ENCODE measurements at regions not wholly inside any gene's neighbourhood (a gene's known extent, or its start where the extent isn't known, plus 50 kb on each side); places are given as distances from the start of the nearest gene placed in this dataset.

- DNase-seq (ENCODE audit: low spot score in 2 of 2), result no peak
- H3K4me1 ChIP-seq, result no peaks in the 10 kb centered on the region
- WGBS, 2 donors, result 82 to 88% methylated on average over 5 of the region's 5 CpGs
- H3K4me3 ChIP-seq, result no peak overlapping the region
- no peaks in the 10 kb centered on the region for H3K27me3 ChIP-seq
- TF ChIP-seq POLR2A (IDR thresholded peaks at IDR 0.05) (no peak), EP300 (IDR thresholded peaks at IDR 0.05) (no peak), CTCF (IDR thresholded peaks at IDR 0.05) (no peak)
- H3K36me3 ChIP-seq, result no peaks in the 10 kb centered on the region
- H3K9me3 ChIP-seq, result no peaks in the 10 kb centered on the region
- no peak overlapping the region for H3K27ac ChIP-seq
Observed at GRCh38 chr20:6360766-6361165, 237.9 kb upstream of the FERMT1 start.

- H3K4me1 ChIP-seq, result no peaks in the 10 kb centered on the region
- TF ChIP-seq POLR2A (IDR thresholded peaks at IDR 0.05) (no peak), EP300 (IDR thresholded peaks at IDR 0.05) (no peak), CTCF (IDR thresholded peaks at IDR 0.05) (no peak)
- H3K4me3 ChIP-seq, result no peak overlapping the region
- H3K36me3 ChIP-seq, result no peaks in the 10 kb centered on the region
- H3K9me3 ChIP-seq, result no peaks in the 10 kb centered on the region
- H3K27me3 ChIP-seq, result no peaks in the 10 kb centered on the region
- WGBS, 2 donors, result 79 to 85% methylated on average over 7 of the region's 7 CpGs
- no peak overlapping the region for H3K27ac ChIP-seq
- DNase-seq (ENCODE audit: low spot score in 2 of 2), result no peak
Observed at GRCh38 chr20:6355754-6356451, 233.1 kb upstream of the FERMT1 start.

- Histone ChIP-seq H3K4me1 (no peaks in the 10 kb centered on the region), H3K36me3 (no peaks in the 10 kb centered on the region), H3K27ac (no peak overlapping the region), H3K4me3 (no peak overlapping the region), H3K9me3 (no peaks in the 10 kb centered on the region), H3K27me3 (no peaks in the 10 kb centered on the region)
- TF ChIP-seq CTCF (IDR thresholded peaks at IDR 0.05) (no peak), POLR2A (IDR thresholded peaks at IDR 0.05) (no peak), EP300 (IDR thresholded peaks at IDR 0.05) (no peak)
- no peak for DNase-seq (ENCODE audit: low spot score in 2 of 2)
Observed at GRCh38 chr20:6348908-6349307, 226.1 kb upstream of the FERMT1 start.

GRCh38 chr20:6347916-6348315, 225.1 kb upstream of the FERMT1 start:
- Histone ChIP-seq H3K36me3 (no peaks in the 10 kb centered on the region), H3K27me3 (no peaks in the 10 kb centered on the region), H3K4me3 (no peak overlapping the region), H3K9me3 (no peaks in the 10 kb centered on the region), H3K4me1 (no peaks in the 10 kb centered on the region), H3K27ac (no peak overlapping the region)
- TF ChIP-seq CTCF (IDR thresholded peaks at IDR 0.05) (no peak), POLR2A (IDR thresholded peaks at IDR 0.05) (no peak), EP300 (IDR thresholded peaks at IDR 0.05) (no peak)
- no peak for DNase-seq (ENCODE audit: low spot score in 2 of 2)

- Histone ChIP-seq H3K36me3 (no peaks in the 10 kb centered on the region), H3K4me1 (no peaks in the 10 kb centered on the region), H3K27ac (no peak overlapping the region), H3K27me3 (no peaks in the 10 kb centered on the region), H3K9me3 (no peaks in the 10 kb centered on the region), H3K4me3 (no peak overlapping the region)
- TF ChIP-seq EP300 (IDR thresholded peaks at IDR 0.05) (no peak), CTCF (IDR thresholded peaks at IDR 0.05) (no peak), POLR2A (IDR thresholded peaks at IDR 0.05) (no peak)
- no peak for DNase-seq (ENCODE audit: low spot score in 2 of 2)
- WGBS, 2 donors, result 77 to 94% methylated on average over 1 of the region's 1 CpG
Observed at GRCh38 chr20:6341491-6341890, 218.7 kb upstream of the FERMT1 start.
